DND-41 (cell line): ENCODE measurements at regions not wholly inside any gene's neighbourhood (a gene's known extent, or its start where the extent isn't known, plus 50 kb on each side); places are given as distances from the start of the nearest gene placed in this dataset.

Source experiments
- CTCF ChIP-seq: IDR thresholded peaks from 2 replicates; pipeline ENCODE4 v1.5.1; 2012; ENCODE audit warnings: borderline replicate concordance, low read length, moderate library complexity, mild to moderate bottlenecking; ENCODE audit not compliant: poor library complexity, severe bottlenecking; ENCODE audit errors: extremely low read depth
- EZH2 ChIP-seq: IDR thresholded peaks from 3 replicates; pipeline ENCODE4 v1.6.1; 2012; ENCODE audit warnings: borderline replicate concordance, low read depth, mild to moderate bottlenecking, moderate library complexity, low read length, inconsistent platforms; ENCODE audit not compliant: severe bottlenecking

- TF ChIP-seq CTCF (no peak), EZH2 (no peak)
Observed at GRCh38 chr9:129561594-129562281, 59.2 kb downstream of the C9orf50 start.
